HepG2 (cell line): ENCODE measurements at regions not wholly inside any gene's neighbourhood (a gene's known extent, or its start where the extent isn't known, plus 50 kb on each side); places are given as distances from the start of the nearest gene placed in this dataset.

ENCODE experiments used
- POLR2A ChIP-seq, 2 experiments: IDR thresholded peaks; 2 replicates each; pipeline ENCODE4 v1.6.1; 2011; ENCODE audit warnings: low read depth in 2 of 2, low read length in 2 of 2, mild to moderate bottlenecking in 1 of 2, moderate library complexity in 1 of 2; ENCODE audit not compliant: insufficient read depth in 1 of 2
- PRMT3 ChIP-seq: sonication (generic); formaldehyde crosslinking; IDR thresholded peaks from 2 replicates; pipeline ENCODE4 v1.8.1; 2022; ENCODE audit warnings: low read depth, mild to moderate bottlenecking, moderate library complexity, missing genetic modification reagents, borderline replicate concordance
- RXRA ChIP-seq: sonication (generic); formaldehyde crosslinking; IDR thresholded peaks from 2 replicates; pipeline ENCODE4 v1.5.1; 2020; ENCODE audit warnings: missing genetic modification reagents
- SMARCE1 ChIP-seq: fragments of 450-650 bp; IDR thresholded peaks from 2 replicates; pipeline ENCODE4 v1.6.1; 2017; ENCODE audit warnings: borderline replicate concordance
- ZNF563 ChIP-seq: sonication (generic); formaldehyde crosslinking; IDR thresholded peaks from 2 replicates; pipeline ENCODE4 v1.8.0; 2022; ENCODE audit warnings: mild to moderate bottlenecking, moderate library complexity, missing genetic modification reagents
- TF ChIP-seq, protein P1 (sequence below): sonication (generic); formaldehyde crosslinking; IDR thresholded peaks from 2 replicates; pipeline ENCODE4 v1.5.0; 2020; ENCODE audit warnings: mild to moderate bottlenecking, missing genetic modification reagents, moderate library complexity
- TF ChIP-seq, protein P2 (sequence below), 2 experiments: sonication (generic) in 1 of 2; formaldehyde crosslinking in 1 of 2; IDR thresholded peaks; 2 replicates each; pipeline versions ENCODE4 v1.4.0 to v1.6.1; 2018 to 2020; ENCODE audit warnings: missing genetic modification reagents in 2 of 2, borderline replicate concordance in 1 of 2, low read depth in 1 of 2, mild to moderate bottlenecking in 1 of 2, missing biosample characterization in 1 of 2

- TF ChIP-seq POLR2A (IDR thresholded peaks at IDR 0.05; ENCODE audit: insufficient read depth in 1 of 2, low read depth in 2 of 2, low read length in 2 of 2) (no peak), SMARCE1 (no peak), RXRA (CRISPR knock-in tag) (no peak), ZNF563 (CRISPR knock-in tag) (no peak), PRMT3 (no peak)
- TF ChIP-seq, protein P1, sequence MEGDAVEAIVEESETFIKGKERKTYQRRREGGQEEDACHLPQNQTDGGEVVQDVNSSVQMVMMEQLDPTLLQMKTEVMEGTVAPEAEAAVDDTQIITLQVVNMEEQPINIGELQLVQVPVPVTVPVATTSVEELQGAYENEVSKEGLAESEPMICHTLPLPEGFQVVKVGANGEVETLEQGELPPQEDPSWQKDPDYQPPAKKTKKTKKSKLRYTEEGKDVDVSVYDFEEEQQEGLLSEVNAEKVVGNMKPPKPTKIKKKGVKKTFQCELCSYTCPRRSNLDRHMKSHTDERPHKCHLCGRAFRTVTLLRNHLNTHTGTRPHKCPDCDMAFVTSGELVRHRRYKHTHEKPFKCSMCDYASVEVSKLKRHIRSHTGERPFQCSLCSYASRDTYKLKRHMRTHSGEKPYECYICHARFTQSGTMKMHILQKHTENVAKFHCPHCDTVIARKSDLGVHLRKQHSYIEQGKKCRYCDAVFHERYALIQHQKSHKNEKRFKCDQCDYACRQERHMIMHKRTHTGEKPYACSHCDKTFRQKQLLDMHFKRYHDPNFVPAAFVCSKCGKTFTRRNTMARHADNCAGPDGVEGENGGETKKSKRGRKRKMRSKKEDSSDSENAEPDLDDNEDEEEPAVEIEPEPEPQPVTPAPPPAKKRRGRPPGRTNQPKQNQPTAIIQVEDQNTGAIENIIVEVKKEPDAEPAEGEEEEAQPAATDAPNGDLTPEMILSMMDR (CRISPR knock-in tag), result no peak
- TF ChIP-seq, protein P2, sequence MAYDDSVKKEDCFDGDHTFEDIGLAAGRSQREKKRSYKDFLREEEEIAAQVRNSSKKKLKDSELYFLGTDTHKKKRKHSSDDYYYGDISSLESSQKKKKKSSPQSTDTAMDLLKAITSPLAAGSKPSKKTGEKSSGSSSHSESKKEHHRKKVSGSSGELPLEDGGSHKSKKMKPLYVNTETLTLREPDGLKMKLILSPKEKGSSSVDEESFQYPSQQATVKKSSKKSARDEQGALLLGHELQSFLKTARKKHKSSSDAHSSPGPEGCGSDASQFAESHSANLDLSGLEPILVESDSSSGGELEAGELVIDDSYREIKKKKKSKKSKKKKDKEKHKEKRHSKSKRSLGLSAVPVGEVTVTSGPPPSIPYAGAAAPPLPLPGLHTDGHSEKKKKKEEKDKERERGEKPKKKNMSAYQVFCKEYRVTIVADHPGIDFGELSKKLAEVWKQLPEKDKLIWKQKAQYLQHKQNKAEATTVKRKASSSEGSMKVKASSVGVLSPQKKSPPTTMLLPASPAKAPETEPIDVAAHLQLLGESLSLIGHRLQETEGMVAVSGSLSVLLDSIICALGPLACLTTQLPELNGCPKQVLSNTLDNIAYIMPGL (CRISPR knock-in tag; IDR thresholded peaks at IDR 0.05; ENCODE audit: borderline replicate concordance in 1 of 2, low read depth in 1 of 2), result no peak
These were observed 485.9 kb downstream of the EFNA5 start for GRCh38 chr5:107184871-107185270.
